ENCODE measurements at regions not wholly inside any gene's neighbourhood (a gene's known extent, or its start where the extent isn't known, plus 50 kb on each side); places are given as distances from the start of the nearest gene placed in this dataset.

- no peak for TF ChIP-seq SP1 (IDR thresholded peaks at IDR 0.05)
- no peak for TF ChIP-seq BHLHE40 (IDR thresholded peaks at IDR 0.05; ENCODE audit: borderline replicate concordance)
Measured at GRCh38 chr10:107717046-107717445, 552.5 kb upstream of the SORCS1 start.

Measured in HEK293T (cell line).